ENCODE measurements at regions not wholly inside any gene's neighbourhood (a gene's known extent, or its start where the extent isn't known, plus 50 kb on each side); places are given as distances from the start of the nearest gene placed in this dataset.

GRCh38 chr11:107176148-107177105 is 158.2 kb upstream of the GUCY1A2 start:
- no peak for TF ChIP-seq SAFB2 (IDR thresholded peaks at IDR 0.05; ENCODE audit: borderline replicate concordance, low read depth, low read length, severe bottlenecking)
- no peak for TF ChIP-seq E2F4 (CRISPR knock-in tag; IDR thresholded peaks at IDR 0.05; ENCODE audit: low read depth)
- no peak for TF ChIP-seq ZNF740 (CRISPR knock-in tag; IDR thresholded peaks at IDR 0.05)
- no peak for TF ChIP-seq ZNF740 (tag; IDR thresholded peaks at IDR 0.05)
- no peak for TF ChIP-seq HNRNPK (IDR thresholded peaks at IDR 0.05; ENCODE audit: low read depth, low read length, poor library complexity, severe bottlenecking)
- TF ChIP-seq CTCF (IDR thresholded peaks at IDR 0.05 in 2 of 3, conservative IDR thresholded peaks at IDR 0.05 in 1 of 3; ENCODE audit: insufficient read depth in 2 of 3, low read depth in 1 of 3, low read length in 3 of 3): no peak
- no peak for TF ChIP-seq CHD2 (IDR thresholded peaks at IDR 0.05; ENCODE audit: low read depth, low read length)
- TF ChIP-seq TFE3 (CRISPR knock-in tag; IDR thresholded peaks at IDR 0.05): no peak
- no peak for TF ChIP-seq TAF15 (IDR thresholded peaks at IDR 0.05; ENCODE audit: low read depth, low read length)
- no peak for TF ChIP-seq CREB1 (IDR thresholded peaks at IDR 0.05)
- TF ChIP-seq CREB1 (CRISPR knock-in tag; IDR thresholded peaks at IDR 0.05): no peak
- no peak for TF ChIP-seq POLR2A (conservative IDR thresholded peaks at IDR 0.05)
- TF ChIP-seq ZNF75A (CRISPR knock-in tag; IDR thresholded peaks at IDR 0.05): no peak
- TF ChIP-seq SRSF9 (IDR thresholded peaks at IDR 0.05; ENCODE audit: borderline replicate concordance, low read depth, low read length): no peak
- no peak for TF ChIP-seq CEBPB (tag; IDR thresholded peaks at IDR 0.05)
- no peak for TF ChIP-seq MEIS2 (IDR thresholded peaks at IDR 0.05; ENCODE audit: partially characterized antibody)
